Mesendoderm (in vitro differentiated cells): ENCODE measurements at regions not wholly inside any gene's neighbourhood (a gene's known extent, or its start where the extent isn't known, plus 50 kb on each side); places are given as distances from the start of the nearest gene placed in this dataset.
A peak's percentile ranks its signal among the peaks of the same experiment; 100 is the strongest.

Source experiments
- DNase-seq: peaks from one replicate; pipeline ENCODE4 v3.0.0; 2013
- H2AK5ac ChIP-seq: 2 replicates; pipeline ENCODE4 v1.6.1; 2013; ENCODE audit warnings: low read length, inconsistent platforms
- H2BK120ac ChIP-seq: 2 replicates; pipeline ENCODE4 v1.6.1; 2013; ENCODE audit warnings: low read depth, mild to moderate bottlenecking, low read length, moderate library complexity, mixed read lengths
- H2BK15ac ChIP-seq: replicated peaks from 2 replicates; pipeline ENCODE4 v1.6.1; 2013; ENCODE audit warnings: low read depth, mild to moderate bottlenecking, moderate library complexity
- H2BK5ac ChIP-seq: 2 replicates; pipeline ENCODE4 v1.6.1; 2013; ENCODE audit warnings: low read length, inconsistent platforms
- H3K18ac ChIP-seq: 2 replicates; pipeline ENCODE4 v1.6.1; 2013; ENCODE audit warnings: mild to moderate bottlenecking, low read length, mixed read lengths
- H3K23ac ChIP-seq: one replicate; pipeline ENCODE4 v1.6.1; 2013; ENCODE audit warnings: low read length
- H3K27ac ChIP-seq: 2 replicates; pipeline ENCODE4 v1.5.1; 2013; ENCODE audit warnings: low read depth, mild to moderate bottlenecking, inconsistent platforms, low read length, moderate library complexity
- H3K27me3 ChIP-seq: 2 replicates; pipeline ENCODE4 v1.6.1; 2013; ENCODE audit warnings: low read length, control low read depth, mild to moderate bottlenecking, inconsistent platforms; ENCODE audit not compliant: insufficient read depth, poor library complexity
- H3K36me3 ChIP-seq: 2 replicates; pipeline ENCODE4 v1.6.1; 2013; ENCODE audit warnings: low read length, inconsistent platforms; ENCODE audit not compliant: control insufficient read depth, insufficient read depth
- H3K4ac ChIP-seq: one replicate; pipeline ENCODE4 v1.6.1; 2013; ENCODE audit warnings: low read depth, mild to moderate bottlenecking, low read length, moderate library complexity
- H3K4me1 ChIP-seq: 2 replicates; pipeline ENCODE4 v1.6.1; 2013; ENCODE audit warnings: low read depth, low read length, inconsistent platforms; ENCODE audit not compliant: control insufficient read depth
- H3K4me2 ChIP-seq: 2 replicates; pipeline ENCODE4 v1.6.1; 2013; ENCODE audit warnings: low read length
- H3K4me3 ChIP-seq: 2 replicates; pipeline ENCODE4 v1.5.1; 2013; ENCODE audit warnings: mild to moderate bottlenecking, low read length
- H3K56ac ChIP-seq: one replicate; pipeline ENCODE4 v1.6.1; 2013; ENCODE audit warnings: low read length
- H3K79me1 ChIP-seq: 2 replicates; pipeline ENCODE4 v1.6.1; 2013; ENCODE audit warnings: low read length, inconsistent platforms
- H3K79me2 ChIP-seq: 2 replicates; pipeline ENCODE4 v1.6.1; 2013; ENCODE audit warnings: mild to moderate bottlenecking, low read length; ENCODE audit not compliant: control insufficient read depth, insufficient read depth
- H3K9ac ChIP-seq: 2 replicates; pipeline ENCODE4 v1.6.1; 2013; ENCODE audit warnings: low read length, inconsistent platforms
- H4K5ac ChIP-seq: one replicate; pipeline ENCODE4 v1.6.1; 2013; ENCODE audit warnings: low read length
- H4K8ac ChIP-seq: one replicate; pipeline ENCODE4 v1.6.1; 2013; ENCODE audit warnings: low read depth, mild to moderate bottlenecking, control low read depth, low read length, moderate library complexity
- whole genome bisulfite sequencing: extraction: QIAGEN DNeasy Blood & Tissue Kit; methylation state at CpG from one replicate; pipeline ENCODE4 v1.1.7; 2013; ENCODE audit warnings: low lambda C conversion rate, missing lambda C conversion rate; ENCODE audit not compliant: insufficient coverage; ENCODE audit errors: extremely low coverage; 5-methylcytosine and 5-hydroxymethylcytosine counted together

DNA sequence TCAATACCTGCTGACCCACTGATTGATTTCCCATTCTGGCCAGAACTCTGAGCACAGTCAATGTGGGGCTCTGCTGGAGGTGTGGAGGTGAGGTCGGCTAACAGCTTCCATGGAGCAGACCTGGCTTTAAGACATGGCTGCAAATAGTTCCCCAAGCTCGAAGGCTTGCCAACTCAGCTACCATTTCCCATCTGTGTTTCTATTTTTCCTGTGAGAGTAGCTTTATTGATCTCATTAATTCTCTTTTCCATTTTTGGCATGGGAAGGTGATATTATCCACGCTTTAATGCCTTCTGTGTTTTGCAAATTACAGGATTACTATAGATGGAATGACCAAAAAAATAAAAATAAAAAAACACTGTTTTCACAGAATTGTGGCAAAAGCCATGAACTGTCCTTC, 151.6 kb upstream of the XYLT1 start:
- Histone ChIP-seq H2BK120ac (no peak overlapping the region), H2BK15ac (no peak overlapping the region), H3K4me3 (no peak overlapping the region), H3K9ac (no peak overlapping the region), H3K56ac (no peak overlapping the region), H4K8ac (no peak overlapping the region), H3K79me1 (no peaks in the 10 kb centered on the region), H4K5ac (no peak overlapping the region), H2BK5ac (no peak overlapping the region), H3K27ac (no peak overlapping the region), H3K4me2 (no peak overlapping the region), H2AK5ac (no peak overlapping the region), H3K36me3 (no peaks in the 10 kb centered on the region), H3K4me1 (no peaks in the 10 kb centered on the region), H3K18ac (no peak overlapping the region), H3K23ac (no peak overlapping the region), H3K4ac (no peak overlapping the region), H3K79me2 (no peaks in the 10 kb centered on the region), H3K27me3 (no peaks in the 10 kb centered on the region)
- WGBS: no CpG with 5 or more reads among the region's 3 CpGs
- DNase-seq: no peak

DNA sequence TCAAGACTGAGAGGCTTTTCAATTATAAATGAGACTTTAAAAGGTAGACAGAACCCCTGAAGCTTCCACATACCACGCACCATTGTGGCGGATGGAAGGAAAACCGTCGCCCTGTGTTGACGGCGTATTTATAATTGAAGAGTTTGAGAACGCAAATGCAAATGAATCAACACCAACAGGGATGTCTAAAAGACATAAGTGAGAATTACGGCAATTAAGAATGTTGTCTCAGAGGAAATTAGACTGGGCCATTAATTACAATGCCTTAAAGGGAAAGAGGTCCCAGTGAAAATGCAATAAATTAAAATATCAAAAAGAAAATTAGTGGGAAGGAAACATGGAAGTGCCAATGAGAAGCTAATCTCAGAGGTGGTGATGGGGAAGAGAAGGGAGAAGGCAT, 148.5 kb upstream of the XYLT1 start:
- H3K23ac ChIP-seq: no peak overlapping the region
- no peak overlapping the region for H2BK15ac ChIP-seq
- H3K18ac ChIP-seq: no peak overlapping the region
- DNase-seq: no peak
- no peak overlapping the region for H3K27ac ChIP-seq
- H4K5ac ChIP-seq: no peak overlapping the region
- no peaks in the 10 kb centered on the region for H3K79me2 ChIP-seq
- no peak overlapping the region for H3K56ac ChIP-seq
- no CpG with 5 or more reads among the region's 8 CpGs for WGBS
- H2AK5ac ChIP-seq: no peak overlapping the region
- H3K27me3 ChIP-seq: no peaks in the 10 kb centered on the region
- no peak overlapping the region for H4K8ac ChIP-seq
- H3K4me2 ChIP-seq: no peak overlapping the region
- no peaks in the 10 kb centered on the region for H3K36me3 ChIP-seq
- H3K4me3 ChIP-seq: no peak overlapping the region
- H3K9ac ChIP-seq: no peak overlapping the region
- H2BK120ac ChIP-seq: no peak overlapping the region
- no peak overlapping the region for H2BK5ac ChIP-seq
- no peak overlapping the region for H3K4ac ChIP-seq
- no peaks in the 10 kb centered on the region for H3K79me1 ChIP-seq
- no peaks in the 10 kb centered on the region for H3K4me1 ChIP-seq

DNA sequence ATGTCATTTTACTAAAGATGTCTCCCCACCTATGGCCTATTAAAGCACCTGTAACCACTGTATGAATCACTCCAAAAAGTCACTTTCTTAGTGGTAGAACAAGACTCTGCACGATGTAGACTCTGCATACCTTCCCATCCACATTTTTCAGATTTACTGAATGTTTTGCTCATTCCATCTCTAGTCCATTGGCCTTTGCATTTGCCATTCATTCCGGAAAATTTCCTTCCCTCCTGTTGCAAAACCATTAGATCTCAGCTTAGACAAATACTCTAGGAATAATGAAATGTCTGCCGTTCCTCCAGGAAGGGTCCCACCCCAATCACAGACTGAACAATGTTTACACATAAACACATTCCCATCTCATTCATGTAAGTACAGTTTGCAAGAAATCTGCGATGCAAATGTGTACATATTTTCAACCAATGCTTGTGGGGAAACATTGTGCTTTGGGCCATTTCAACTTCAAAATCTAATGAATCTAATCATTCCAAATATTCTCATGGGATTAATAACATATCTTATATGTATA, 146.3 kb upstream of the XYLT1 start:
- no CpG with 5 or more reads among the region's 4 CpGs for WGBS
- Histone ChIP-seq H4K8ac (no peak overlapping the region), H3K9ac (no peak overlapping the region), H2BK15ac (no peak overlapping the region), H3K4me3 (no peak overlapping the region), H3K27ac (no peak overlapping the region), H3K23ac (no peak overlapping the region), H3K36me3 (no peaks in the 10 kb centered on the region), H3K4ac (no peak overlapping the region), H4K5ac (no peak overlapping the region), H2AK5ac (no peak overlapping the region), H3K56ac (no peak overlapping the region), H2BK5ac (no peak overlapping the region), H2BK120ac (no peak overlapping the region), H3K4me1 (no peaks in the 10 kb centered on the region), H3K4me2 (no peak overlapping the region), H3K79me1 (no peaks in the 10 kb centered on the region), H3K18ac (no peak overlapping the region), H3K27me3 (no peaks in the 10 kb centered on the region), H3K79me2 (no peaks in the 10 kb centered on the region)
- no peak for DNase-seq

DNA sequence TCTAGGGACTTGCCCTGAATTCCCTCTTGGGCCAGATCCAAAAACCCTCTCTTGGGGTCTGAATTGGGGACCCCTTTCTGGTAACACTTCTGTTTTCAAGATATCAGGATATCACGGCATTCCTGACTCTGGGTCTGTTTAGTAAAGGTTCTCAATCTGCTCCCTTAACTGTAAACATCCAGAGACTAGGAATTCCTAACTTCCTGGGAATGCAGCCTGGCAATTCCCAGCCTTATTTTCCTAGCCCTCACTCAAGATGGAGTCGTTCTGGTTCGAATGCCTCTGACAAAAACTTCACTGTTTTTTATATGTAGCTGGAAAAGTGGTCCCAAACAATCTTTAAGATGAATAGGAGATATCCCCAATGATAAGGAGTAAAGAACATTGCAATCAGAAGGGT, 141.6 kb upstream of the XYLT1 start:
- no peaks in the 10 kb centered on the region for H3K27me3 ChIP-seq
- no peak overlapping the region for H3K56ac ChIP-seq
- H3K4ac ChIP-seq: no peak overlapping the region
- no peak overlapping the region for H4K8ac ChIP-seq
- H3K79me1 ChIP-seq: no peaks in the 10 kb centered on the region
- no peak overlapping the region for H3K9ac ChIP-seq
- no peak overlapping the region for H3K18ac ChIP-seq
- DNase-seq: peak; percentile 54
- H3K27ac ChIP-seq: no peak overlapping the region
- H3K79me2 ChIP-seq: no peaks in the 10 kb centered on the region
- H3K36me3 ChIP-seq: no peaks in the 10 kb centered on the region
- H2BK120ac ChIP-seq: no peak overlapping the region
- no peak overlapping the region for H2BK15ac ChIP-seq
- no peak overlapping the region for H3K4me3 ChIP-seq
- no peak overlapping the region for H2BK5ac ChIP-seq
- no CpG with 5 or more reads among the region's 3 CpGs for WGBS
- no peak overlapping the region for H3K4me2 ChIP-seq
- no peak overlapping the region for H2AK5ac ChIP-seq
- H3K4me1 ChIP-seq: no peaks in the 10 kb centered on the region
- H4K5ac ChIP-seq: no peak overlapping the region
- H3K23ac ChIP-seq: no peak overlapping the region

DNA sequence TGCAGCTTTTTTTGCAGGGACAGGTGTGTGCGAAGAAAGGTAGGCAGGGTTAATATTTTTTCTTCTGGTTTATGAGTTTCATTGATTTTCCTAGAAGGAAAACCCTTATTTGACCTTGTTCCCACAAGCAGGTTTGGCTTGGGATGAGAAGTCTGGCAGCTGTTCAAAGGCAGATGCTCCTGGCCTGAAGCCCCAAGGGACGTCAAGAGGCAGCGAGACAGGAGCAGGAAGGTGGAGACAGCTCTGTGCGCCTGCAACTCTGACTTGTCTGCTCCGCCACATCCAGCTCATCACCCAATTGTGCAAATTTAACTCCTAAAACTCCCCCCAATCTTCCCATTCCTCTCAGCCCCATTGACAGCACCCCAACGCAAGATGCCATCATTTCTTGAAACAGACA, 136.8 kb upstream of the XYLT1 start:
- no peak overlapping the region for H3K18ac ChIP-seq
- H3K79me1 ChIP-seq: no peaks in the 10 kb centered on the region
- no peak overlapping the region for H2BK5ac ChIP-seq
- WGBS: no CpG with 5 or more reads among the region's 6 CpGs
- DNase-seq: no peak
- no peak overlapping the region for H4K5ac ChIP-seq
- H2BK120ac ChIP-seq: no peak overlapping the region
- H3K4me1 ChIP-seq: no peaks in the 10 kb centered on the region
- no peak overlapping the region for H3K4me3 ChIP-seq
- no peak overlapping the region for H2AK5ac ChIP-seq
- H3K9ac ChIP-seq: no peak overlapping the region
- H3K23ac ChIP-seq: no peak overlapping the region
- H3K27me3 ChIP-seq: no peaks in the 10 kb centered on the region
- H3K56ac ChIP-seq: no peak overlapping the region
- no peaks in the 10 kb centered on the region for H3K36me3 ChIP-seq
- no peak overlapping the region for H3K27ac ChIP-seq
- no peaks in the 10 kb centered on the region for H3K79me2 ChIP-seq
- no peak overlapping the region for H4K8ac ChIP-seq
- H3K4me2 ChIP-seq: no peak overlapping the region
- no peak overlapping the region for H3K4ac ChIP-seq
- H2BK15ac ChIP-seq: no peak overlapping the region

DNA sequence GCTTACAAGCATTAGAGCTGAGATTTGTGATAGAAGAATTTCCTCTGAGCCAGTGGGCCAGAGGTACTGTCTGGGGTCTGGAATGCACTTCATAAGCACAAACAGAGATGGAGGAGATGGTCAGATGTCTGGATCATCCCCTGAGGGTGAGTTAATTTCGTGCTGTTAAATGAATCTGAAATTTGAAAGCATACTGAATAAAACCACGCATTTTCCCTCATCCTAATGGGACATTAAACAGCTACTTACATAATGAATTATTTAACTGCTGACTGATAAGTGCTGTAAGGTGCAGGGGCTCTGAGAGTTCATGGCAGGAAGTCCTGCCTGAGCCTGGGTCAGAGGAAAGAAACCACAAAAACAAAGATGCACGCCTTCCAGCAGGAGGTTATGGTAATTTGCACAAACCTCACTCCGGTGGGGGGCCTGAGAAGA, 136.3 kb upstream of the XYLT1 start:
- H3K4me2 ChIP-seq: no peak overlapping the region
- H3K56ac ChIP-seq: no peak overlapping the region
- H2BK15ac ChIP-seq: no peak overlapping the region
- H2AK5ac ChIP-seq: no peak overlapping the region
- H2BK5ac ChIP-seq: no peak overlapping the region
- H3K4ac ChIP-seq: no peak overlapping the region
- H4K8ac ChIP-seq: no peak overlapping the region
- H4K5ac ChIP-seq: no peak overlapping the region
- no peak overlapping the region for H3K23ac ChIP-seq
- no peaks in the 10 kb centered on the region for H3K27me3 ChIP-seq
- H3K36me3 ChIP-seq: no peaks in the 10 kb centered on the region
- no peak overlapping the region for H3K9ac ChIP-seq
- no peak overlapping the region for H3K27ac ChIP-seq
- no peak overlapping the region for H3K18ac ChIP-seq
- no peak for DNase-seq
- no peaks in the 10 kb centered on the region for H3K4me1 ChIP-seq
- no peak overlapping the region for H2BK120ac ChIP-seq
- WGBS: no CpG with 5 or more reads among the region's 4 CpGs
- H3K79me2 ChIP-seq: no peaks in the 10 kb centered on the region
- H3K79me1 ChIP-seq: no peaks in the 10 kb centered on the region
- H3K4me3 ChIP-seq: no peak overlapping the region
